ENCODE measurements at regions not wholly inside any gene's neighbourhood (a gene's known extent, or its start where the extent isn't known, plus 50 kb on each side); places are given as distances from the start of the nearest gene placed in this dataset.
"Not testable (repeated sequence)": the region's sequence is repeated elsewhere in the genome, so short reads cannot be mapped to it uniquely, and the experiment has no call there.

DNA sequence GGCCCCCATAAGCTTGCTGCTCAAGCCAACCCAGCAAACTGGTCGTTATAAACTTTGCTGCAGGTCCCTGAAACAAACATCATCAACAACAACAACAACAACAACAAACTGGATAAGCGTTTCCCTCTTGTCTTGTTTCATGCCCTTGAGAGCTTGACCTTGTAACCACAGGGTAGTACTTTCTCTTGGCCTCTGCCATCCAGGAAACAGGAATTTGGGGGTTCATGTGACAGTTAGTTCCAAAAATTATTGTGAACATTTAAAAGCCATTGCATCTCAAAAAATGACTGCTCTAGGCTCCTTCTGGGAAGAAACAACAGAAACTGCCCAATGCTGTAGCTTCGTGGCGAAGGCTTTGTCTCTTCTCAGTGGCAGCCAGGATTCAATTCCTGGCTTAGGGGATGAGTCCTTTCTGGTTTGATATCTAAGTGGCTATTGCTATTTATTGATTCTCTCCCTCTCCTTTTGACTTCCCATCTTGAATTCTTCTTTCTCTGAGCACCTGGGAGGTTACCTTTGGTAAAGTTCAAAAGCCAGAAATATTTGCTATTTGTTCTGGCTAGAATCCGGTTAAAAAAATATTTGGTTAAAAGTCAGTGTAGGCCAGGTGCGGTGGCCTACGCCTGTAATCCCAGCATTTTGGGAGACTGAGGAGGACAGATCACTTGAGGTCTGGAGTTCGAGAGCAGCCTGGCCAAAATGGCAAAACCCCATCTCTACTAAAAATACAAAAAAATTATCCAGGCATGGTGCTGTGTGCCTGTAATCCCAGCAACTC is 52.0 kb upstream of the CPM start:
- FAIRE-seq, result no peak

DNA sequence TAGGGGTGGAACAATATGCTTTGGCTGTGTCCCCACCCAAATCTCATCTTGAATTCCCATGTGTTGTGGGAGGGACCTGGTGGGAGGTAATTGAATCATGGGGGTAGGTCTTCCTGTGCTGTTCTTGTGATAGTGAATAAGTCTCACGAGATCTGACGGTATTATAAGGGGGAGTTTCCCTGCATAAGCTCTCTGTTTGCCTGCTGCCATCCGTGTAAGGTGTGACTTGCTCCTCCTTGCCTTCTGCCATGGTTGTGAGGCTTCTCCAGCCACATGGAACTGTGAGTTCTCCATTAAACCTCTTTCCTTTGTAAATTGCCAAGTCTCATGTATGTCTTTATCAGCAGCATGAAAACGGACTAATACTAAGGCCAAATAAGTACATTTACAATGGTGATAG is 64.6 kb upstream of the CPM start:
- not testable (repeated sequence) for FAIRE-seq

DNA sequence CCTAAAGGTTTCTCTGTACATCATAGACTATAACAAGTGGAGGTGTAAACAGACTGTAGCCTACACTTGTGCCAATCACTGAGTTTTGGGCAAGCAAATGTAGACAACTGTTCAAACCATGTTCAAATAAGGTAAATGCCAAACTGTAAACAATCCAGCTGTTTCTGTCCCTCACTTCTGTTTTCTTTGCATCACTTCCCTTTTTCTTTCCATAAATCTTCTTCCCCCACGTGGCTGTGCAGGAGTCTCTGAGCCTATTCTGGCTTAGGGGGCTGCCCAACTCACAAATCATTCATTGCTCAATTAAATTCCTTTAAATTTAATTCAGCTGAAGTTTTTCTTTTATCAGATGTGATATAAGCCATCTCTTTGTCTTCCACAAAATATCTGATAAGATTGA is 65.1 kb upstream of the CPM start:
- no peak for FAIRE-seq

DNA sequence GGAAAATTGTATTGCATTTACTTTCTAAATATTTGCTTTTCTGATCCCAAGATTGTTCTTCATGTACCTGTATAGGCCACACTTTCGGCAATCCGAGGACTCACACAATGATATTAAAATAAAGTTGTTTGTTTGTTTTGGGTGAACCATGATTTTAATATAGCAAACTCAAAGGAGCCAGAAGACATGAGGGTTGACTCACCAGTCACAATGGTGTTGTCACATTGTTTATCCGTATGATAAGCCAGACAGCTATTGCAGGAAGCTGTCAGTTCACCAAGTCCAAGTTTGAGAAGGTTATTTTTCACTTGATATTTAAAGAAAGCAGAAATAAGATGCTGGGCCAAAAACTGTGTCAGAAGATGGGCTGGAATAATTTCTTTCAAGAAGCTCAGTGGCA is 67.1 kb upstream of the CPM start:
- FAIRE-seq, result no peak

DNA sequence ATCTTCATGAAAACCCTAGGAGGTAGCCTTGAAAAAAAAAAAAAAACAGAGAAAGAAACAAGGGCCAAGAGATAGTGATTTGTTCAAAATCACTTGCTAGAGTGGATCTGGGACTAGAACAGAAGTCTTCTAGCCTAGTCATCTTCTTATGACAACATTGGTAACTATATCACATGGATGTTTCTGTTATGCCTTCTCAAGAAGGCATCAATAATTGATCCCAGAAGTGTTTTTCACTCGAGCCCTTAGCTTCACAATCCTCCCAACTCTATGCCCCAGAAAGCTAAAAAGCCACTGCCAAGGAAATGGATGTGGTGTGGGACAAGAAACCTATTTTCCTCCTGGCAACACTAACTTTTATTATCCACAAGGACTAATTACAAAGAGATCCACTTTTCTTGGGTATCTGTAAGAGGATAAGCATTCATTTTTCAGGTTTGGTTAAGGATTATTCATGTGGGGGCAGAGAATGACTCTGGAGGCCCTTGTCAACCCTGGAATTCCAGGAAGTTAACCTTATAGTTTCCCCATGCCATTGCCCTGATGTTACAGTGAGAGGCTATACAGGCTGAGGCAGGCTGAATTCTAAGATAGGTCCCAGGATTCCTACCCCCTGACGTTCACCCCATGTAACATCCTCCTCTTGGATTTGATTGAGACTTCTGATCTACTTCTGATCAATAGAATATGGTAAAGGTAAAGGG is 67.7 kb upstream of the CPM start:
- FAIRE-seq, result no peak

DNA sequence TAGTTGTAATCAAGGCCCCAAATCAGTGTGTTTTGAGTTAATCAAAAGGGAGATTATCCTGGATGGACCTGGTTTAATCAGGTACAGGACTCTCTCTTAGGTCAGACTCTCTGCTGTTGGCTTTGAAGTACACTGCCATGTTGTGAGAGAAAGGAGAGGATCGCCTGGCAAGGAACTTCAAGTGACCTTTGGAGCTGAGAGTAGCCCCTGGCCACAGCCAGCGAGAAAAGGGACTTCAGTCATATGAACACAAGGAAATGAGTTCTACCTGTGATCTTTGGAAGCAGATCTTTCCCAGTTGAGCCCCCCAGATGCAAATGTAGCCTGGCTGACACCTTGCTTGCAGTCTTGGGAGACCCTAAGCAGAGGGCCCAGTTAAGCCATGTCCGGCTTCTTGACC is 68.3 kb upstream of the CPM start:
- FAIRE-seq, result no peak

DNA sequence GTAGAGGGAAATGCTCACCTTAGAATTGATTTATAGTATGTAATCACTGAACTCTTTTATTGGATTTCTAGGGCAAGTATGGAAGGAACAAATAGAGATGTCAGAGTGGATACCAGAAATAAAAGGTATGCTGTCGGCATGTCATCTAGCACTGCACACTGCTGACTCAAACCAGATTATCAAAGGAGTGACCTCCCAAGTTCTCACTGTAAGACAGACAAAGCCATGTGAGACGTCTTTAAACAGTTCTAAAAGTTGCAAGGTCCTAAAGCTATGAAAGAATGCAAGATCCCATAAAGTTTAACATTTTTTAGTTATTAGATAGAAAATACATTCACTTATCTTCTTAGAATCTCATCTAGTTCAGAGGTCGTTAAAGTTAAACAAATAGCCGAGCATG is 70.0 kb upstream of the CPM start:
- FAIRE-seq, result no peak

DNA sequence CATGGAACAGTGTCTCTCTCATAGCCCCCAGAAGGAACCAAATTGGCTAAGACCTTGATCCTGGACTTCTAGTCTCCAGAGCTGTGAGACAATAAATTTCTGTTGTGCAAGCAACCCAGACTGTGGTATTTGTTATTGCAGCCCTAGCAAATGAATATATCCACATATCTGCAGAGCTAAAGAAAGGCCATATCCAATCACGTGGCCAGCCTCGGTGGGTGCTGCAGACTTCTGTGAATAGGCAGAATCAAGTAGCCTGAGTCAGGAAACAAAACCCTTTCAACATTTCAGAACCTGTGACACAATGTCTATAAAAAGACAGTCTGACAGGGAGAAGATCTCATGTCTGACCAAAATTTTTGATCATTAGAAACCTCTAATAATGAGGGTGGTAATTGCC is 71.0 kb upstream of the CPM start:
- no peak for FAIRE-seq

DNA sequence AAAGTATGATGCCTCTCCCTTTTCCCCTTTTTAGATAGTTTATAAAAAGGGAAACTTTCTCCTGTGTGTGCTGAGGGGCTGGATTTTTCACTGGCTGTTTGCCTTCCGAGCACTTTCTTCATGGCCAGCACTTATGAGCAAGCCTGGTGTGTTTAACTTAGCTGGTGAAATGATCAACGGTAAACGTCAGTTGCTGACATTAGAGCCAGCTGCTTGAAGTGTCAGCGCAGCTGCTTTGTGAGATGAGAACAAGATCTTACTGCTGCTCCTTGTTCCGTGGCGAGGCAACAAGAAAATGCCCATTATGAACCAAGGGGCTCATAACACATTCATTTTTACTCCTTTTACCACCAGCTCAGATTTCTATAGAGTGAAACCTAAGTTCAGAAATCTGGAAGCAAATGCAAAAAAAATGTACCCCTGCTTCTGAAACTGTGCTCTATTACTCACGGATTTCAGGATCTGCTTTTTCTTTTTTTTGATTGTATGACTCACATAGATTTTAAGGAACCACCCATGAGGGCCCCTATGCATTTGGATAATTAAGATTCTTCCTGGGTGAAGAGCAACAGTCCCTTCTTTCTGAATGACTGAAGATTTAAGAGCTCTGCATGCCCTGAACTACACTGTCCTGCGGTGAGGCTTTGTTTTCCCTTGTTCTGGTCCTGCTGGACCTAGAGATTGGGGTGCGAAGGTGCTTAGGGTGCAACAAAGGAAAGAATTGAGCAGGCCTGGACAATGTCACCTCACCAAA is 74.3 kb upstream of the CPM start:
- no peak for FAIRE-seq

DNA sequence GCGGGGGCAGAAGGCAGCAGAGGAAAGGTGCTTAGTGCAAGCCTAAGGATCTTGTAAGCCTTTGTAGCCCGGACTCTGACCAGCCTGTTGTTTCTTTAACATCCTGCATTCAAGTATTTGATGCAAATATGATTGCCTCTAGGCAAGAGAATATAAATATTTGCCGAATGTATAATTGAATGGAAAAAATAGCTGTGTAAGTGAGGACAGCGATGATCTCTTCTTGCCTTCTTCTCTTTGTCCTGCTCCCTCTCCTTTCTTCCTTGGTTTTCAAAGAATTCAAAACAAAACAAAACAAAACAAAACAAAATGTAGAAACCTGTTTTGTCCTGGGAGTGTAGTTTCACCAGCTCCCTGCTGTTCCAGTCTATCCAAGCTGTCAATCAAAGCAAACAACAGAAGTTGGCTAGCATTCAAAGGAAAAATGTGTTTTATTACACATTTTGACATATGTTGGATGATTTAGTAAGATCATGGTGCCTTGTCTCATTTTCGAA is 74.9 kb upstream of the CPM start:
- FAIRE-seq, result no peak

DNA sequence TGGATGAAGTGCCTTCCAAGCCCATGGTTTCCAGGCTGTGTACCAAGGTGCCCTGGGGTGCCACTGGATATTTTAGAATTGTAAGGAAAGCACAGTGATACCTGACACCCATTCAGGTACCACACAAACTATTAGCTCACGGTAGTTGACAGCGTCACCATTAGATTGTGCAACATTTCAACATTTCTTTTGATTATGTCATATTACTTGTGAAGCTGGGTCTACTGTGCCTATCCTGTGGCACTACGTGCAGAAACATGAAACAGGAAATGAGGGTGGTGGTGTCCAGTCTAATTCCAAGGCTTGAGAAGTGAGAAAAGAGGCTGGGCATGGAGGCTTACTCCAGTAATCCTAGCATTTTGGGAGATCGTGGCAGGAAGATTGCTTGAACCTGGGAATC is 75.5 kb upstream of the CPM start:
- FAIRE-seq, result no peak

DNA sequence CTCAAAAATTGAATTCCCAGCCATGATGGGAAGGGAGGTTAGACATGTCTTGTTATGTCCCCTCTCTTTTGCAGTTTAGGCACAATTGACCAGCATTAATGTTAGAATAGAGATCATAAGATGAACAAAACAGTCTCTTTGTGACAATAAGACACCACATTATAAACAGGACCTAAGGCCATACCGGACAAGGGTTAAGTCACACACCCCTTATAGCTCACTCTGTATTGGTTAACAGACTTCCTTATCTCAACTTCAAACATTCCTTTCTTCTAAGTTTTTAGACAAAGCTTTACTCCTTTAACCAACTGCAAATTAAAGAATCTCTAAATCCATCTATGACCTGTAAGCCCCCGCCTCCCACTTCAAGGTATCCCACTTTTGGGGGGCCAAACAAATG is 81.1 kb upstream of the CPM start:
- no peak for FAIRE-seq

DNA sequence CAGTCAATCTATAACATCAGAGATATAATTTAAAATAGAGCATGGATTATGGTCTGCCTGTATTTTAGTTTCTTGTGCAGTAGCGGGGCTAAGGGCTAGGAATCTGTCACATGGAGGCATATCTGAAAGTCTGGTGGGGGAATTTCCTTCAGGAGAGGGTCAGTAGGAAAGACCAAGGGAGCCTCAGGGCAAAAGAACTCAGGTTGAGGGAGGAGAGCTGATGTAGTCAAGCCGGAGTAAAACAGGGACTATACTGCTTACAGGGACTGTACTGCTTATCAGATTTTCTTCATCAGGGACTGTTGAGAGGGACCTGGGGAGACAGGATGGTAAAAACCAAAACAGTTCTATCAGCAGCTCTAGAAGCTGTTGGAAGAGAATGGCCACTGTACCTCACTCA is 82.0 kb upstream of the CPM start:
- FAIRE-seq, result no peak

DNA sequence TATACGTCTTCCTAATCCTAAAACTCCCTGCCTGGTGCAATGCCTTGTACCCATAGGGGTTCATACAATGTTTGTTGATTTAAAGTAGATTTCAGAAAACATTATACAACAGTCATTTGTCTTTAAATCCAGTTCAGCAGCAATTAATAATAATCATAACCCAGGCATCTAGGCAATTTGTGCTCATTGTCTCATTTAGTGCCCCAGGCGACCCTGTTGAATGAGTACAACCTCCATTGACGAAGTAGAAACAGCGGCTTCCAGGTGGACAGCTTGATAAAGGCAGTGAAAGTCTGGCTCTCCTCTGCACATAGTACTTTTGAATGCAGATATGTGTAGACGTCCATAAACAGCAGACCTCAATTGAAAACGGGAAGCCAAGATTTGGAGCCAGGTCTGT is 82.9 kb upstream of the CPM start:
- no peak for FAIRE-seq

DNA sequence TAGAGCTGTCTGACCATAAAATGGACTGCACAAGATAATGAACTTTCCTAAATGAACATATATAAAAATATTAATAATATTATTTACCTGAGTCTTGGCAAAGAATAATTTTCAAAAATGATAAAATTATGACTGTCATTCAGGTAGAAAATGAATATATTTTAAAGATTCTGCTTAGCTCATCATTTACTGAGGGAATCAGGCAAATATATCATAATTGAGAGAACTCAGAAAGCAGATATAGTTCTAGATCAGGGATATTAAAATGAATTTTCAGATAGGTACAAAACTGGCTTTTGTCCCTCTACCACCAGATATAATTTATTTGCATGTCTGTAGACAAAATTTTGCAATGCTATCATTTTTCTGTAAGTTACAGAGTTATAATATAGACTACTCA is 86.1 kb upstream of the CPM start:
- FAIRE-seq, result no peak

DNA sequence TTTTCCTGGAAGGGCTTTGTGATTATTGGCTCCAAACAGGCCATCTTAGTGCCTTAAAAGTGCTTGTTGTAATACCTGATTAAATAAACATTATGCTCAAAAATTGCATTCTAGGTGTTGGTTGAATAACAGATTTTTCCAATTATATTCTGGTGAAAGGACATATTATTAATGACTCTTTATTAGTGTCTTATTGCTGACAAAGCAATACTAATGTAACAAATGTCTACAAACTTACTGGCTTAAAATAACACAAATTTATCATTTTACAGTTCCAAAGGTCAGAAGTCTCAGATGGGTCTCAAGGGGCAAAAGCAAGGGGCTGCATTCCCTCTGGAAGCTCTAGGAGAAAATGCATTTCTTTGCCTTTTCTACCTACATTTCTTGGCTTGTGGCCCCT is 86.9 kb upstream of the CPM start:
- no peak for FAIRE-seq

DNA sequence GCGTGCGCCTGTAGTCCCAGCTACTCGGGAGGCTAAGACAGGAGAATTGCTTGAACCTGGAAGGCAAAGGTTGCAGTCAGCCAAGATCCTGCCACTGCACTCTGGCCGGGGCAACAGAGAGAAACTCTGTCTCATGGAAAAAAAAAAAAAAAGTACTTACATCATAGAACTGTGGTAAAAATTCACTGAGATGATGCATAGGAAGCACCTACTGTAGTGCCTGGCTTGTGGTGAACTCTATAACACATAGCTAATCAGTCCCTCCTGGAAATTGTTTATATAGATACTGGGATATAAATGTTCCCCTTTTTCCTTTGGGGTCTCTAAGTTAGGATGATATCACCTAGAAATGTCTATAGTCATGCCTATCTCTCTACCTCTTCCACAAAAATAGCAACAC is 89.7 kb upstream of the CPM start:
- no peak for FAIRE-seq

DNA sequence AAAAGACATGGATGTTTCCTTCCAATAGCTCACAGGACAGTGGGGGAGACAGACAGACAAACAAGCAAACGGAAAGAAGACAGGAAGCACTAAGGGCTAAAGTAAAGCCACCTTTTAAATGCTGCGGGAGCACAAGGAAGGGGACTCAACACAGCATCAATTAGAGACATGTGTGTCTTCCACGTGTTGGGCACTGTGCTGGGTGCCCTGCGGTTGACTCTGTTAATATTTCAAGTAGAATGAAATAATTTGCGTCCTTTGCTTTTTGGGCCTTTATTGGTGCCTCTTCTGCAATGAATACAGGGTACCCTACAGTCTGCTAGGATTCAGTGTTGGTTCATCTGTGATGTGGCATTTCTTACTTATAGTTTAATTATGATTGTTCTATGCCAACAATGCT is 90.9 kb upstream of the CPM start:
- FAIRE-seq, result no peak

DNA sequence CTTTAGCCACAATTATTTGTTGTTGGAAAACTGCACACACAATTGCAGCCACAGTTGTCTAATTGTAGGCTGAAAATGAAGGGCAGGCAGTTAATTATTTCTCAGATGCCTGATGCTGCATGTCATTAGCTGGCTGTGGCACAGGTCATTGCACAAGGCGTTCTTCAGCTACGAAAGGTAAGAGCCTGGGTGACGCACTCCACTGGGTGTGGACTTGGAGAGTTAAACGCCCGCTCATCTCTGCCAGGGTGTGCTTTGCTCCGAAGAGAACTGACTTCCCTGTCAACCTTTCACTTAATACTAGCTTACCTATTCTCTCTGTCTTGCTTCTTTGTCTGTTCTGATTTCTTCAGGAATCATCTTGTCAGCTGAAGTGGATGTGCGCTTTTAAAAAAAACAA is 91.4 kb upstream of the CPM start:
- no peak for FAIRE-seq

DNA sequence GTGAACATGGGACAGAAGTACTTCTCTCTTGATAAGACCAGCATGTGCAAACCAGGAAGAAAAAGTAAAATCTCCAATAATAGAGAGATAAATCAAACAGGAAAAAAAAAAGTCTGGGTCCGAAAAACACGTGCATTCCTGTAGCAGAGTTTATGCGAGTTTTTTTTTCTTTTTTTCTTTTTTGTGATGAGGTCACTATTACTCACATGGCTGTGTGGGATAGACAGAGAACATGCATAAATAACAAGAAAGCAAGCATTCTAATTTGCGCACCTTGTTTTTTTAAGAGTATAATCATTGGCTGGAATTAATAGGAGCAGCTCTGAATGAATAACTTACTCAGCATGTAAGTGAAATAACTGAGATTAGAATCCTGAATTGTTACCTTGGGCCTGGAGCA is 91.9 kb upstream of the CPM start:
- no peak for FAIRE-seq

DNA sequence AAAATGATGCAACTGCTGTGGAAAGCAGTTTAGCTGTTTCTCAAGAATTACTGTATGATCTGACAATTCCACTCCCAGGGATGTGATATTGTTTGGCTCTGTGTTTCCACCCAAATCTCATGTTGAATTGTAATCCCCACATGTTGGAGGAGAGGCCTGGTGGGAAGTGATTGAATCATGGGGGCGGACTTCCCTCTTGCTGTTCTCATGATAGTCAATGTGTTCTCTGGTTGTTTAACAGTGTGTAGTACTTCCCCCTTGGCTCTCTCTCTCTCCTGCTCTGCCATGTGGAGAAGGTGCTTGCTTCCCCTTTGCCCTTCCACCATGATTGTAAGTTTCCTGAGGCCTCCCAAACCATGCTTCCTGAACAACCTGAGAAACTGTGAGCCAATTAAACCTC is 93.4 kb upstream of the CPM start:
- FAIRE-seq, result no peak

DNA sequence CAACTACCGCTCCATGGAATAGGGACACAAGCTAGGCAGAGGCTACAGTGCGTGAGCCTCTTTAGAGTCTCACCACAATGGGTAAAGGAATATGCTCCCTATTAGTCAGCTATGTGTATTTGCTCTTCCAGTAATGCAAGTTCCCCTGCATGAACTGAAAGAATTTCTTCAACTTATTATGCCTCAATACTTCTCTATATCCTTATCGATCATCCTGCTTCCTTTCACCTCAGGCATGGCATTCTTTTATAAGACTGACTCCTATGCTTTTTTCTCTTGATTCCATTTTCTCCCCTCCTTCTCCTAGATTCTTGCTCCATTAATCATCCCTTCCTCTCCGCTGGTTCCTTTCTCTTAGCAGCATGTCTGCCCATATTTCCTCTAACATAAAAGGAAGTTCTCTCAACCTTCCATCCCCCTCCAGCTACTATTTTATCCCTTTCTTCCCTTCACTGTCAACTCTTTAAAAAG is 94.5 kb upstream of the CPM start:
- no peak for FAIRE-seq

DNA sequence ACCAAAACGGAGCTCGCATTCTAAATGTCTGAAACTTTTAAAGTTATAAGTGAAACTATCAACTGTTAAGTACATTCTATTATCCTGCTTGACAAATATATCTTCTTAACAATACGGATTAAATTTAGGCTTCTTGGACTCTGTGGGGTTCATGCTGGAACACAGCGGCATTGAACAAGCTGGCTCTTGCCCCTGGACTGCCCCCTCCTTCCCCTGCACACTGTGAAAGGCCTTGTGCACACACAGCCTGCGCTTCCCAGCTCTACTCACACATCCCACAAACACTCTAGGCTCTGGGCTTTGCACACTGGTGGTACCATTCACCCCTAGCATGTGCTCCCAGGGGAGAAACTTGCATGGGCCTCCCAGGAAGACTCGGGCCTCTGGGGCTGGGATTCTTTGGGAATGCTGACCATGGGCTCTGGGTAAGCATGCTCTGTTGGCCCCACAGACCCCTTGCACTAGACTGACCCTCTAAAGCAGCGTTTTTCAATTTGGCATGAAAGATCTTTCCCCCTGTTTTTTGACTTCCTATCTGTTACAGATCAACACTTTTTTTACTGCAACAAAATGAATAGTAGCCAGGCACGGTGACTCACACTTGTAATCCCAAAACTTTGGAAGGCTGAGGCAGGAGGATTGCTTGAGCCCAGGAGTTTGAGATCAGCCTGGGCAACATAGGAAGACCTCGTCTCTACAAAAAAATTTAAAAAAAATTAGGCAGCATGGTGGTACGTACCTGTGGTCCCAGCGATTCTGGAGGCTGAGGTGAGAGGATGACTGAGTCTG is 96.2 kb upstream of the CPM start:
- no peak for FAIRE-seq

Data from endometrium (tissue), 2 donors.